ENCODE measurements at regions not wholly inside any gene's neighbourhood (a gene's known extent, or its start where the extent isn't known, plus 50 kb on each side); places are given as distances from the start of the nearest gene placed in this dataset.

GRCh38 chr12:116368196-116369194 lies 91.0 kb upstream of the MED13L start:
- intact Hi-C loops (cut with DNase I): no loop called here
- H3K36me3 ChIP-seq: no peaks in the 10 kb centered on the region
- peaks cover 0 to 22% (median 0%) of the 10 kb centered on the region in 4 donors for H3K4me1 ChIP-seq
- WGBS (ENCODE audit: insufficient coverage, low coverage, low lambda C conversion rate, missing lambda C conversion rate): 38% methylated on average over 10 of the region's 16 CpGs
- H3K27me3 ChIP-seq: no peaks in the 10 kb centered on the region
- no peak overlapping the region for H3K4me3 ChIP-seq
- DNase-seq: peak; percentile 38 to 77 (median 70)
- peak; percentile 60 to 86 (median 73) for ATAC-seq
- no peak for TF ChIP-seq POLR2A (IDR thresholded peaks at IDR 0.05)
- TF ChIP-seq, protein P1, sequence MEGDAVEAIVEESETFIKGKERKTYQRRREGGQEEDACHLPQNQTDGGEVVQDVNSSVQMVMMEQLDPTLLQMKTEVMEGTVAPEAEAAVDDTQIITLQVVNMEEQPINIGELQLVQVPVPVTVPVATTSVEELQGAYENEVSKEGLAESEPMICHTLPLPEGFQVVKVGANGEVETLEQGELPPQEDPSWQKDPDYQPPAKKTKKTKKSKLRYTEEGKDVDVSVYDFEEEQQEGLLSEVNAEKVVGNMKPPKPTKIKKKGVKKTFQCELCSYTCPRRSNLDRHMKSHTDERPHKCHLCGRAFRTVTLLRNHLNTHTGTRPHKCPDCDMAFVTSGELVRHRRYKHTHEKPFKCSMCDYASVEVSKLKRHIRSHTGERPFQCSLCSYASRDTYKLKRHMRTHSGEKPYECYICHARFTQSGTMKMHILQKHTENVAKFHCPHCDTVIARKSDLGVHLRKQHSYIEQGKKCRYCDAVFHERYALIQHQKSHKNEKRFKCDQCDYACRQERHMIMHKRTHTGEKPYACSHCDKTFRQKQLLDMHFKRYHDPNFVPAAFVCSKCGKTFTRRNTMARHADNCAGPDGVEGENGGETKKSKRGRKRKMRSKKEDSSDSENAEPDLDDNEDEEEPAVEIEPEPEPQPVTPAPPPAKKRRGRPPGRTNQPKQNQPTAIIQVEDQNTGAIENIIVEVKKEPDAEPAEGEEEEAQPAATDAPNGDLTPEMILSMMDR (IDR thresholded peaks at IDR 0.05): no peak
- H3K9me3 ChIP-seq: no peaks in the 10 kb centered on the region
- H3K27ac ChIP-seq: peak overlapping the region in 1 of 3 donors; percentile 83

- no peak for DNase-seq
- Histone ChIP-seq H3K4me3 (no peak overlapping the region), H3K9me3 (no peaks in the 10 kb centered on the region), H3K4me1 (peaks cover 0 to 27% (median 0%) of the 10 kb centered on the region in 4 donors), H3K27ac (no peak overlapping the region), H3K27me3 (no peaks in the 10 kb centered on the region), H3K36me3 (no peaks in the 10 kb centered on the region)
- intact Hi-C loops (cut with DNase I): no loop called here
- TF ChIP-seq POLR2A (IDR thresholded peaks at IDR 0.05): no peak
- TF ChIP-seq, protein P1 (IDR thresholded peaks at IDR 0.05): no peak
- ATAC-seq: no peak
- WGBS (ENCODE audit: insufficient coverage, low coverage, low lambda C conversion rate, missing lambda C conversion rate): 89% methylated on average over 2 of the region's 4 CpGs
Observed at GRCh38 chr12:116370004-116370404, 92.5 kb upstream of the MED13L start.

DNA sequence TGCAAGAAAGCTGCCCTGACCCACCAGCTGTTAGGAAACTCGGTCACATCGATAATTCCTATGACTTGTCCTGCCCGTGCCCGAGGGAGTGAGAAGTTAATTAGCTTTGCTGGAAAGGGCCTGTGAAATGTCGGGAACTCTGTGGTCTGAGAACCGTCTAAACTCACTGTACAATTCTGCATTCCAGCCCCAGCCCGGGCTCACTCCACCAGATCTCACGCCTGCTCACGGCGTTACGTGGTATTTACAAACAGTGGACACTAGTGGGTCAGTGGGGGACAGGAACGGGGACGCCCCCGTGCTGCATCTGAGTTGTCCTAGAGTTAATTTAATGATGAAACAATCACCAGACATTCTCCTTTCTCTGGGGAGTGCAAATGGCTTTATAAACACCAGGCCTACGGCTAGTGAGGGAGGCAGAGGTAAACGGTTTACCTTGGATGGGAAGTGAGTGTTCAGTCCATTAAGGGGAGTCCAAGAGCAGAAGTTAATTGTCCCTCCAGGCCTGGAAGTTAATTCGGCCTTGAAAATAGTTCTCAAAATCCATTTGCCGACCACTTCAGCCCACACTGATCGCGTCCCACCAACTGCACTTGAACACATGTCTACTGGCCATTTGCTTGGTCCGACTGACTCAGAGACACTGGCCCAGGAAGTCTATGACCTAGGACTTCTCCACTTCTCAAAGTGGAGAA lies 93.5 kb upstream of the MED13L start:
- TF ChIP-seq, protein P1 (IDR thresholded peaks at IDR 0.05): no peak
- no peak for TF ChIP-seq POLR2A (IDR thresholded peaks at IDR 0.05)
- Histone ChIP-seq H3K27ac (peak overlapping the region in 1 of 3 donors; percentile 28), H3K36me3 (no peaks in the 10 kb centered on the region), H3K27me3 (no peaks in the 10 kb centered on the region), H3K4me1 (peaks cover 0 to 27% (median 0%) of the 10 kb centered on the region in 4 donors), H3K4me3 (no peak overlapping the region), H3K9me3 (no peaks in the 10 kb centered on the region)
- 93% methylated on average over 4 of the region's 21 CpGs for WGBS (ENCODE audit: insufficient coverage, low coverage, low lambda C conversion rate, missing lambda C conversion rate)
- DNase-seq: peak in 1 of 3 donors; percentile 27
- ATAC-seq: no peak
- intact Hi-C loops (cut with DNase I): no loop called here

GRCh38 chr12:116372815-116373214 lies 95.3 kb upstream of the MED13L start:
- Histone ChIP-seq H3K9me3 (no peaks in the 10 kb centered on the region), H3K27ac (no peak overlapping the region), H3K4me1 (peaks cover 0 to 31% (median 3%) of the 10 kb centered on the region in 4 donors), H3K27me3 (no peaks in the 10 kb centered on the region), H3K4me3 (no peak overlapping the region), H3K36me3 (no peaks in the 10 kb centered on the region)
- ATAC-seq (no peak), DNase-seq (no peak)
- WGBS (ENCODE audit: insufficient coverage, low coverage, low lambda C conversion rate, missing lambda C conversion rate): 78% methylated on average over 3 of the region's 6 CpGs
- intact Hi-C loops (cut with DNase I): no loop called here
- TF ChIP-seq, protein P1 (IDR thresholded peaks at IDR 0.05): no peak
- TF ChIP-seq POLR2A (IDR thresholded peaks at IDR 0.05): no peak

Data from right lobe of liver (tissue), 6 donors.